Hindlimb muscle (tissue), 1 donor: ENCODE measurements at regions not wholly inside any gene's neighbourhood (a gene's known extent, or its start where the extent isn't known, plus 50 kb on each side); places are given as distances from the start of the nearest gene placed in this dataset.
"Not testable (repeated sequence)": the region's sequence is repeated elsewhere in the genome, so short reads cannot be mapped to it uniquely, and the experiment has no call there.

Experiments
- DNase-seq: peaks from one replicate; pipeline ENCODE4 v3.0.0-alpha.2; 2013

GRCh38 chr3:162678941-162679340 is 1182.3 kb downstream of the OTOL1 start:
- peak; percentile 3 for DNase-seq

GRCh38 chr3:162684260-162684659 is 1187.7 kb downstream of the OTOL1 start:
- no peak for DNase-seq

GRCh38 chr3:162699291-162699690 is 1202.7 kb downstream of the OTOL1 start:
- DNase-seq, result no peak

- DNase-seq, result no peak
Observed at GRCh38 chr3:162701211-162701610, 1204.6 kb downstream of the OTOL1 start.

- no peak for DNase-seq
Observed at GRCh38 chr3:162702768-162703385, 1206.3 kb downstream of the OTOL1 start.

- peak; percentile 27 for DNase-seq
Observed at GRCh38 chr3:162704238-162704637, 1207.6 kb downstream of the OTOL1 start.

GRCh38 chr3:162704799-162705385 is 1208.3 kb downstream of the OTOL1 start:
- DNase-seq, result no peak

- not testable (repeated sequence) for DNase-seq
Observed at GRCh38 chr3:162708394-162708793, 1211.8 kb downstream of the OTOL1 start.

- not testable (repeated sequence) for DNase-seq
Observed at GRCh38 chr3:162708942-162709706, 1212.5 kb downstream of the OTOL1 start.

- DNase-seq, result no peak
Observed at GRCh38 chr3:162710332-162711112, 1213.9 kb downstream of the OTOL1 start.

GRCh38 chr3:162717074-162717473 is 1220.5 kb downstream of the OTOL1 start:
- DNase-seq, result not testable (repeated sequence)

GRCh38 chr3:162718697-162719096 is 1222.1 kb downstream of the OTOL1 start:
- DNase-seq, result no peak

GRCh38 chr3:162719684-162720341 is 1223.2 kb downstream of the OTOL1 start:
- no peak for DNase-seq

GRCh38 chr3:162721736-162722135 is 1225.1 kb downstream of the OTOL1 start:
- no peak for DNase-seq

GRCh38 chr3:162722337-162722736 is 1225.7 kb downstream of the OTOL1 start:
- no peak for DNase-seq

GRCh38 chr3:162722796-162723195 is 1226.2 kb downstream of the OTOL1 start:
- DNase-seq, result not testable (repeated sequence)

GRCh38 chr3:162729686-162730085 is 1233.1 kb downstream of the OTOL1 start:
- DNase-seq, result no peak

GRCh38 chr3:162731961-162732360 is 1235.4 kb downstream of the OTOL1 start:
- DNase-seq, result not testable (repeated sequence)

GRCh38 chr3:162738784-162739183 is 1242.2 kb downstream of the OTOL1 start:
- DNase-seq, result no peak

GRCh38 chr3:162740941-162741596 is 1244.5 kb downstream of the OTOL1 start:
- no peak for DNase-seq

GRCh38 chr3:162742159-162742717 is 1245.6 kb downstream of the OTOL1 start:
- DNase-seq, result no peak

GRCh38 chr3:162743091-162743490 is 1246.5 kb downstream of the OTOL1 start:
- no peak for DNase-seq
